H9 (cell line): ENCODE measurements at regions not wholly inside any gene's neighbourhood (a gene's known extent, or its start where the extent isn't known, plus 50 kb on each side); places are given as distances from the start of the nearest gene placed in this dataset.

Experiments
- DNase-seq: peaks from one replicate; pipeline ENCODE4 v3.0.0-alpha.2; 2017
- H2AFZ ChIP-seq: one replicate; pipeline ENCODE4 v1.6.1; 2013; ENCODE audit warnings: mild to moderate bottlenecking, low read length, control low read depth, moderate library complexity
- H2AK5ac ChIP-seq: 2 replicates; pipeline ENCODE4 v1.6.1; 2013; ENCODE audit warnings: low read length, control low read depth, mixed read lengths; ENCODE audit not compliant: insufficient read length
- H2BK120ac ChIP-seq: one replicate; pipeline ENCODE4 v1.6.1; 2013; ENCODE audit warnings: low read depth, mild to moderate bottlenecking, low read length, control low read depth, inconsistent platforms; ENCODE audit not compliant: poor library complexity, severe bottlenecking
- H2BK12ac ChIP-seq: 2 replicates; pipeline ENCODE4 v1.6.1; 2013; ENCODE audit warnings: low read length, control low read depth, mixed read lengths, low read depth; ENCODE audit not compliant: insufficient read length
- H2BK15ac ChIP-seq: 2 replicates; pipeline ENCODE4 v1.6.1; 2013; ENCODE audit warnings: low read depth, low read length, control low read depth
- H2BK20ac ChIP-seq: one replicate; pipeline ENCODE4 v1.6.1; 2013; ENCODE audit warnings: low read depth, mild to moderate bottlenecking, low read length, control low read depth, inconsistent platforms; ENCODE audit not compliant: poor library complexity, severe bottlenecking
- H2BK5ac ChIP-seq: 2 replicates; pipeline ENCODE4 v1.6.1; 2013; ENCODE audit warnings: low read length, control low read depth, mixed read lengths; ENCODE audit not compliant: insufficient read length
- H3K14ac ChIP-seq: 2 replicates; pipeline ENCODE4 v1.6.1; 2013; ENCODE audit warnings: low read length, control low read depth; ENCODE audit not compliant: insufficient read depth
- H3K18ac ChIP-seq: 2 replicates; pipeline ENCODE4 v1.6.1; 2013; ENCODE audit warnings: low read depth, mild to moderate bottlenecking, mixed read lengths, low read length, control low read depth; ENCODE audit not compliant: insufficient read length
- H3K23ac ChIP-seq: 2 replicates; pipeline ENCODE4 v1.6.1; 2013; ENCODE audit warnings: low read length, control low read depth, mixed read lengths, low read depth; ENCODE audit not compliant: insufficient read length
- H3K23me2 ChIP-seq: 2 replicates; pipeline ENCODE4 v1.6.1; 2013; ENCODE audit warnings: low read depth, mild to moderate bottlenecking, mixed read lengths, low read length, control low read depth; ENCODE audit not compliant: insufficient read length, poor library complexity, severe bottlenecking
- H3K27ac ChIP-seq: 2 replicates; pipeline ENCODE4 v1.5.1; 2013; ENCODE audit warnings: low read length, control low read depth, mixed read lengths, low read depth; ENCODE audit not compliant: insufficient read length
- H3K27me3 ChIP-seq: 2 replicates; pipeline ENCODE4 v1.6.1; 2013; ENCODE audit warnings: low read length, control low read depth, inconsistent platforms; ENCODE audit not compliant: insufficient read depth
- H3K4ac ChIP-seq: 2 replicates; pipeline ENCODE4 v1.6.1; 2013; ENCODE audit warnings: low read depth, mild to moderate bottlenecking, control low read depth, inconsistent platforms, low read length, moderate library complexity
- H3K4me1 ChIP-seq: 2 replicates; pipeline ENCODE4 v1.6.1; 2013; ENCODE audit warnings: low read length, control low read depth, inconsistent platforms; ENCODE audit not compliant: insufficient read depth
- H3K4me2 ChIP-seq: 2 replicates; pipeline ENCODE4 v1.6.1; 2013; ENCODE audit warnings: low read length, control low read depth, mixed read lengths; ENCODE audit not compliant: insufficient read length, insufficient read depth
- H3K56ac ChIP-seq: 2 replicates; pipeline ENCODE4 v1.6.1; 2013; ENCODE audit warnings: low read depth, mild to moderate bottlenecking, mixed read lengths, low read length, control low read depth; ENCODE audit not compliant: insufficient read length
- H3K79me1 ChIP-seq: 2 replicates; pipeline ENCODE4 v1.6.1; 2013; ENCODE audit warnings: low read depth, mild to moderate bottlenecking, moderate library complexity, low read length, control low read depth, inconsistent platforms; ENCODE audit not compliant: insufficient read depth, poor library complexity, severe bottlenecking
- H3K79me2 ChIP-seq: 2 replicates; pipeline ENCODE4 v1.6.1; 2013; ENCODE audit warnings: low read length, control low read depth, inconsistent platforms; ENCODE audit not compliant: insufficient read depth
- H3K9ac ChIP-seq: 2 replicates; pipeline ENCODE4 v1.6.1; 2013; ENCODE audit warnings: low read length, control low read depth, mixed read lengths; ENCODE audit not compliant: insufficient read length; ENCODE audit errors: extremely low read depth
- H3K9me3 ChIP-seq: one replicate; pipeline ENCODE4 v1.6.1; 2013; ENCODE audit warnings: low read depth, low read length, inconsistent platforms; ENCODE audit not compliant: control insufficient read depth
- H3T11ph ChIP-seq: one replicate; pipeline ENCODE4 v1.6.1; 2013; ENCODE audit warnings: mild to moderate bottlenecking, low read length, control low read depth, inconsistent platforms
- H4K20me1 ChIP-seq: one replicate; pipeline ENCODE4 v1.6.1; 2013; ENCODE audit not compliant: control insufficient read depth, insufficient read length, insufficient read depth
- H4K5ac ChIP-seq: 2 replicates; pipeline ENCODE4 v1.6.1; 2013; ENCODE audit warnings: low read depth, mild to moderate bottlenecking, mixed read lengths, low read length, control low read depth; ENCODE audit not compliant: insufficient read length
- H4K8ac ChIP-seq: replicated peaks from 2 replicates; pipeline ENCODE4 v1.6.1; 2013; ENCODE audit warnings: low read length, control low read depth, mixed read lengths, low read depth; ENCODE audit not compliant: insufficient read length
- H4K91ac ChIP-seq: 2 replicates; pipeline ENCODE4 v1.6.1; 2013; ENCODE audit warnings: low read depth, mild to moderate bottlenecking, moderate library complexity, mixed read lengths, low read length, control low read depth; ENCODE audit not compliant: insufficient read length
- H3K27ac Mint-ChIP-seq, 3 experiments: 2 replicates in 2 of 3; 3 replicates in 1 of 3; pipeline ENCODE4 v1.8.0; 2020 to 2021; ENCODE audit warnings: mixed read lengths in 3 of 3, mild to moderate bottlenecking in 1 of 3, moderate library complexity in 1 of 3
- H3K27me3 Mint-ChIP-seq: 2 replicates; pipeline ENCODE4 v1.8.0; 2021; ENCODE audit warnings: low read depth, mild to moderate bottlenecking, moderate library complexity, mixed read lengths
- H3K36me3 Mint-ChIP-seq, 3 experiments: 2 replicates in 2 of 3; 3 replicates in 1 of 3; pipeline ENCODE4 v1.8.0; 2020 to 2021; ENCODE audit warnings: low read depth in 3 of 3, mixed read lengths in 3 of 3; ENCODE audit not compliant: insufficient read depth in 1 of 3
- H3K4me1 Mint-ChIP-seq, 2 experiments: 2 replicates each; pipeline ENCODE4 v1.8.0; 2020; ENCODE audit warnings: mixed read lengths in 2 of 2
- H3K4me3 Mint-ChIP-seq, 2 experiments: 2 replicates in 1 of 2; 3 replicates in 1 of 2; pipeline ENCODE4 v1.8.0; 2020 to 2021; ENCODE audit warnings: mild to moderate bottlenecking in 2 of 2, mixed read lengths in 2 of 2, moderate library complexity in 1 of 2
- H3K9me3 Mint-ChIP-seq, 2 experiments: 2 replicates in 1 of 2; 3 replicates in 1 of 2; pipeline ENCODE4 v1.8.0; 2020; ENCODE audit warnings: mild to moderate bottlenecking in 2 of 2, mixed read lengths in 2 of 2, moderate library complexity in 1 of 2
- CTCF ChIP-seq: fragments of 200-600 bp; sonication (generic); conservative IDR thresholded peaks from 3 replicates; pipeline ENCODE4 v1.8.0; 2021; ENCODE audit warnings: antibody characterized with exemption, mild to moderate bottlenecking
- WGBS: extraction: QIAGEN DNeasy Blood & Tissue Kit; methylation state at CpG from one replicate; pipeline ENCODE4 v1.1.7; 2013; ENCODE audit warnings: missing lambda C conversion rate, low lambda C conversion rate, mixed read lengths; ENCODE audit not compliant: insufficient read length; ENCODE audit errors: extremely low coverage; 5-methylcytosine and 5-hydroxymethylcytosine counted together

GRCh38 chr2:123770996-123771720, 253.9 kb upstream of the CNTNAP5 start:
- no peak overlapping the region for H2AFZ ChIP-seq
- no peak overlapping the region for H3K14ac ChIP-seq
- no peak overlapping the region for H3K4ac ChIP-seq
- no peaks in the 10 kb centered on the region; the same call in 1 of the 2 replicates for H3K27me3 Mint-ChIP-seq
- no peaks in the 10 kb centered on the region for H3K4me1 ChIP-seq
- no peak overlapping the region for H3K56ac ChIP-seq
- H3K27me3 ChIP-seq, result no peaks in the 10 kb centered on the region
- no peak overlapping the region for H3T11ph ChIP-seq
- H2BK20ac ChIP-seq, result no peak overlapping the region
- H3K4me2 ChIP-seq, result no peak overlapping the region
- no peaks in the 10 kb centered on the region for H3K4me1 Mint-ChIP-seq
- no peak overlapping the region for H3K23ac ChIP-seq
- H4K5ac ChIP-seq, result no peak overlapping the region
- no peaks in the 10 kb centered on the region for H3K79me1 ChIP-seq
- H3K4me3 Mint-ChIP-seq, result no peak overlapping the region
- peaks cover 0 to 5% of the 10 kb centered on the region in 2 experiments; a peak in 2 of 5 replicates for H3K9me3 Mint-ChIP-seq
- no peak overlapping the region for H3K9ac ChIP-seq
- no peak overlapping the region for H3K27ac ChIP-seq
- no peak overlapping the region for H2BK12ac ChIP-seq
- H2BK120ac ChIP-seq, result no peak overlapping the region
- no peaks in the 10 kb centered on the region for H3K9me3 ChIP-seq
- no peaks in the 10 kb centered on the region for H3K36me3 Mint-ChIP-seq
- no peaks in the 10 kb centered on the region for H4K20me1 ChIP-seq
- no peak overlapping the region for H3K27ac Mint-ChIP-seq
- no peak overlapping the region for H4K91ac ChIP-seq
- no CpG with 5 or more reads among the region's 1 CpG for WGBS
- H2AK5ac ChIP-seq, result no peak overlapping the region
- DNase-seq, result no peak
- no peak overlapping the region for H4K8ac ChIP-seq
- TF ChIP-seq CTCF, result no peak
- H3K79me2 ChIP-seq, result no peaks in the 10 kb centered on the region
- no peak overlapping the region for H3K18ac ChIP-seq
- no peak overlapping the region for H2BK15ac ChIP-seq
- H2BK5ac ChIP-seq, result no peak overlapping the region
- no peaks in the 10 kb centered on the region for H3K23me2 ChIP-seq
